Trophoblast cell (in vitro differentiated cells and primary cell): ENCODE measurements at regions not wholly inside any gene's neighbourhood (a gene's known extent, or its start where the extent isn't known, plus 50 kb on each side); places are given as distances from the start of the nearest gene placed in this dataset.

Experiments used
- DNase-seq, 2 donors: peaks; one replicate each; pipeline ENCODE4 v3.0.0-alpha.2; 2016
- H2AFZ ChIP-seq: 2 replicates; pipeline ENCODE4 v1.6.1; 2013; ENCODE audit warnings: low read length, moderate library complexity, mild to moderate bottlenecking; ENCODE audit not compliant: insufficient read depth, poor library complexity
- H2AK5ac ChIP-seq: 2 replicates; pipeline ENCODE4 v1.6.1; 2013; ENCODE audit warnings: mild to moderate bottlenecking, low read length
- H2BK120ac ChIP-seq: 2 replicates; pipeline ENCODE4 v1.6.1; 2013; ENCODE audit warnings: low read length, mild to moderate bottlenecking, moderate library complexity; ENCODE audit not compliant: insufficient read depth, poor library complexity
- H2BK12ac ChIP-seq: 2 replicates; pipeline ENCODE4 v1.6.1; 2013; ENCODE audit warnings: mild to moderate bottlenecking, low read length, moderate library complexity
- H2BK5ac ChIP-seq: 2 replicates; pipeline ENCODE4 v1.6.1; 2013; ENCODE audit warnings: low read length, low read depth, moderate library complexity, mild to moderate bottlenecking; ENCODE audit not compliant: poor library complexity
- H3K14ac ChIP-seq: 2 replicates; pipeline ENCODE4 v1.6.1; 2013; ENCODE audit warnings: mild to moderate bottlenecking, low read length
- H3K18ac ChIP-seq: 2 replicates; pipeline ENCODE4 v1.6.1; 2013; ENCODE audit warnings: mild to moderate bottlenecking, low read length
- H3K23ac ChIP-seq: 2 replicates; pipeline ENCODE4 v1.6.1; 2013; ENCODE audit warnings: low read length
- H3K27ac ChIP-seq: 2 replicates; pipeline ENCODE4 v1.5.1; 2013; ENCODE audit warnings: low read depth, mild to moderate bottlenecking, inconsistent platforms, low read length, moderate library complexity
- H3K27me3 ChIP-seq: 2 replicates; pipeline ENCODE4 v1.6.1; 2013; ENCODE audit warnings: inconsistent platforms, mild to moderate bottlenecking, low read length, moderate library complexity; ENCODE audit not compliant: insufficient read depth
- H3K36me3 ChIP-seq, 2 experiments: 1 replicate in 1 of 2; 2 replicates in 1 of 2; pipeline ENCODE4 v1.6.1; 2013; ENCODE audit warnings: low read length in 2 of 2, mild to moderate bottlenecking in 2 of 2, moderate library complexity in 1 of 2; ENCODE audit not compliant: insufficient read depth in 2 of 2, control insufficient read depth in 1 of 2
- H3K4ac ChIP-seq: 2 replicates; pipeline ENCODE4 v1.6.1; 2013; ENCODE audit warnings: low read depth, mild to moderate bottlenecking, low read length, moderate library complexity
- H3K4me1 ChIP-seq, 2 experiments: 1 replicate in 1 of 2; 2 replicates in 1 of 2; pipeline ENCODE4 v1.6.1; 2013; ENCODE audit warnings: low read length in 2 of 2, mild to moderate bottlenecking in 2 of 2, moderate library complexity in 1 of 2; ENCODE audit not compliant: insufficient read depth in 2 of 2, control insufficient read depth in 1 of 2
- H3K4me2 ChIP-seq: 2 replicates; pipeline ENCODE4 v1.6.1; 2013; ENCODE audit warnings: inconsistent platforms, mild to moderate bottlenecking, low read length, moderate library complexity
- H3K4me3 ChIP-seq: 2 replicates; pipeline ENCODE4 v1.5.1; 2013; ENCODE audit warnings: mild to moderate bottlenecking, low read depth, low read length, inconsistent platforms
- H3K79me1 ChIP-seq: one replicate; pipeline ENCODE4 v1.6.1; 2013; ENCODE audit warnings: low read length
- H3K79me2 ChIP-seq: 2 replicates; pipeline ENCODE4 v1.6.1; 2013; ENCODE audit warnings: low read length, mild to moderate bottlenecking; ENCODE audit not compliant: control insufficient read depth, insufficient read depth, poor library complexity
- H3K9ac ChIP-seq: 2 replicates; pipeline ENCODE4 v1.6.1; 2013; ENCODE audit warnings: mild to moderate bottlenecking, low read length
- H3K9me3 ChIP-seq: 2 replicates; pipeline ENCODE4 v1.6.1; 2013; ENCODE audit warnings: low read depth, mild to moderate bottlenecking, control low read depth, inconsistent platforms, low read length; ENCODE audit not compliant: insufficient read depth
- H4K12ac ChIP-seq: 2 replicates; pipeline ENCODE4 v1.6.1; 2013; ENCODE audit warnings: low read depth, mild to moderate bottlenecking, low read length, moderate library complexity
- H4K8ac ChIP-seq: 2 replicates; pipeline ENCODE4 v1.6.1; 2013; ENCODE audit warnings: low read depth, mild to moderate bottlenecking, low read length, moderate library complexity
- H4K91ac ChIP-seq: one replicate; pipeline ENCODE4 v1.6.1; 2013; ENCODE audit warnings: low read depth, mild to moderate bottlenecking, low read length, moderate library complexity
- WGBS: extraction: QIAGEN DNeasy Blood & Tissue Kit; methylation state at CpG from one replicate; pipeline ENCODE4 v1.1.7; 2013; ENCODE audit warnings: missing lambda C conversion rate; ENCODE audit not compliant: insufficient read length, insufficient coverage; ENCODE audit errors: extremely low coverage; 5-methylcytosine and 5-hydroxymethylcytosine counted together

- H2BK12ac ChIP-seq, result no peak overlapping the region
- no peak for DNase-seq
- H3K23ac ChIP-seq, result no peak overlapping the region
- no peak overlapping the region for H3K27ac ChIP-seq
- H3K4ac ChIP-seq, result no peak overlapping the region
- no peaks in the 10 kb centered on the region for H3K36me3 ChIP-seq
- no peak overlapping the region for H2BK120ac ChIP-seq
- no peak overlapping the region for H3K14ac ChIP-seq
- H3K4me1 ChIP-seq, result no peaks in the 10 kb centered on the region
- no peak overlapping the region for H3K9ac ChIP-seq
- no peak overlapping the region for H3K18ac ChIP-seq
- H2AK5ac ChIP-seq, result no peak overlapping the region
- no peaks in the 10 kb centered on the region for H3K9me3 ChIP-seq
- peaks cover 2% of the 10 kb centered on the region for H3K79me1 ChIP-seq
- H4K91ac ChIP-seq, result no peak overlapping the region
- no peak overlapping the region for H2BK5ac ChIP-seq
- H3K4me2 ChIP-seq, result no peak overlapping the region
- no peaks in the 10 kb centered on the region for H3K79me2 ChIP-seq
- H4K8ac ChIP-seq, result no peak overlapping the region
- no peak overlapping the region for H4K12ac ChIP-seq
- no CpG with 5 or more reads among the region's 1 CpG for WGBS
- H3K4me3 ChIP-seq, result no peak overlapping the region
- no peaks in the 10 kb centered on the region for H3K27me3 ChIP-seq
- H2AFZ ChIP-seq, result no peak overlapping the region
These were observed 184.4 kb upstream of the CDH11 start for GRCh38 chr16:65306300-65306699.

GRCh38 chr16:65305266-65305959, 183.6 kb upstream of the CDH11 start:
- Histone ChIP-seq H3K27ac (no peak overlapping the region), H2AK5ac (no peak overlapping the region), H2BK120ac (no peak overlapping the region), H2AFZ (no peak overlapping the region), H3K4me3 (no peak overlapping the region), H3K18ac (no peak overlapping the region), H3K4me1 (no peaks in the 10 kb centered on the region), H4K12ac (no peak overlapping the region), H2BK12ac (no peak overlapping the region), H2BK5ac (no peak overlapping the region), H3K9me3 (no peaks in the 10 kb centered on the region), H3K9ac (no peak overlapping the region), H3K23ac (no peak overlapping the region), H3K27me3 (no peaks in the 10 kb centered on the region), H3K4ac (no peak overlapping the region), H3K79me2 (no peaks in the 10 kb centered on the region), H4K8ac (no peak overlapping the region), H3K79me1 (peaks cover 2% of the 10 kb centered on the region), H3K4me2 (no peak overlapping the region), H3K36me3 (no peaks in the 10 kb centered on the region), H4K91ac (no peak overlapping the region), H3K14ac (no peak overlapping the region)
- no CpG with 5 or more reads among the region's 5 CpGs for WGBS
- no peak for DNase-seq

GRCh38 chr16:65301029-65301428, 179.2 kb upstream of the CDH11 start:
- H3K4me3 ChIP-seq, result no peak overlapping the region
- H2AFZ ChIP-seq, result no peak overlapping the region
- H3K14ac ChIP-seq, result no peak overlapping the region
- H4K91ac ChIP-seq, result no peak overlapping the region
- H4K8ac ChIP-seq, result no peak overlapping the region
- no peak overlapping the region for H2BK5ac ChIP-seq
- peaks cover 2% of the 10 kb centered on the region for H3K79me1 ChIP-seq
- DNase-seq, result no peak
- H3K9me3 ChIP-seq, result no peaks in the 10 kb centered on the region
- no peaks in the 10 kb centered on the region for H3K36me3 ChIP-seq
- no peak overlapping the region for H2BK12ac ChIP-seq
- no peak overlapping the region for H4K12ac ChIP-seq
- H2BK120ac ChIP-seq, result no peak overlapping the region
- no CpG with 5 or more reads among the region's 1 CpG for WGBS
- H3K4ac ChIP-seq, result no peak overlapping the region
- no peak overlapping the region for H2AK5ac ChIP-seq
- no peaks in the 10 kb centered on the region for H3K27me3 ChIP-seq
- H3K27ac ChIP-seq, result no peak overlapping the region
- no peak overlapping the region for H3K23ac ChIP-seq
- H3K18ac ChIP-seq, result no peak overlapping the region
- no peak overlapping the region for H3K9ac ChIP-seq
- H3K4me1 ChIP-seq, result peaks cover 0 to 7% of the 10 kb centered on the region in 2 experiments
- H3K79me2 ChIP-seq, result no peaks in the 10 kb centered on the region
- no peak overlapping the region for H3K4me2 ChIP-seq

GRCh38 chr16:65297453-65297852, 175.6 kb upstream of the CDH11 start:
- Histone ChIP-seq H3K9me3 (no peaks in the 10 kb centered on the region), H4K12ac (no peak overlapping the region), H3K79me2 (no peaks in the 10 kb centered on the region), H3K27ac (no peak overlapping the region), H2BK5ac (peak overlapping the region; percentile 14), H3K23ac (no peak overlapping the region), H2AFZ (no peak overlapping the region), H4K8ac (no peak overlapping the region), H3K36me3 (no peaks in the 10 kb centered on the region), H3K79me1 (peaks cover 2% of the 10 kb centered on the region), H3K4ac (no peak overlapping the region), H3K4me1 (peaks cover 0 to 7% of the 10 kb centered on the region in 2 experiments), H3K9ac (no peak overlapping the region), H2BK120ac (no peak overlapping the region), H3K4me2 (no peak overlapping the region), H4K91ac (no peak overlapping the region), H3K18ac (no peak overlapping the region), H3K4me3 (no peak overlapping the region), H3K14ac (no peak overlapping the region), H2BK12ac (peak overlapping the region; percentile 58), H2AK5ac (no peak overlapping the region), H3K27me3 (no peaks in the 10 kb centered on the region)
- DNase-seq, result no peak
